ENCODE measurements at regions not wholly inside any gene's neighbourhood (a gene's known extent, or its start where the extent isn't known, plus 50 kb on each side); places are given as distances from the start of the nearest gene placed in this dataset.
"Not testable (repeated sequence)": the region's sequence is repeated elsewhere in the genome, so short reads cannot be mapped to it uniquely, and the experiment has no call there.

DNA sequence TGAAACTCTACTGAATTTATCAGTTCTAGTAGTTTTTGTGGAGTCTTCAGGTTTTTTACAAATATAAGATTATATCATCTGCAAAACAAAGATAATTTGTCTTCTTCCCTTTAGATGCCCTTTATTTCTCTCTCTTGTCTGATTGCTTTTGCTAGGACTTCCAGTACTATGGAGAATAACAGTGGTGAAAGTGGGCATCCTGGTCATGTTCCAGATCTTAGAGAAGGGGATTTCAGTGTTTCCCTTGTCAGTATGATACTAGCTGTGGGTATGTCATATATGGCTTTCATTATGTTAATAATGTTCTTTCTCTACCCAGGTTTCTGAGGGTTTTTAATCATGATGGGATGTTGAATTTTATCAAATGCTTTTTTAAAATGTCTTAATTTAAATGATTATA lies 158.1 kb upstream of the TPTE start:
- TF ChIP-seq EZH2phosphoT487 (IDR thresholded peaks at IDR 0.05; ENCODE audit: borderline replicate concordance, low read depth, low read length): not testable (repeated sequence)
- TF ChIP-seq, protein P1, sequence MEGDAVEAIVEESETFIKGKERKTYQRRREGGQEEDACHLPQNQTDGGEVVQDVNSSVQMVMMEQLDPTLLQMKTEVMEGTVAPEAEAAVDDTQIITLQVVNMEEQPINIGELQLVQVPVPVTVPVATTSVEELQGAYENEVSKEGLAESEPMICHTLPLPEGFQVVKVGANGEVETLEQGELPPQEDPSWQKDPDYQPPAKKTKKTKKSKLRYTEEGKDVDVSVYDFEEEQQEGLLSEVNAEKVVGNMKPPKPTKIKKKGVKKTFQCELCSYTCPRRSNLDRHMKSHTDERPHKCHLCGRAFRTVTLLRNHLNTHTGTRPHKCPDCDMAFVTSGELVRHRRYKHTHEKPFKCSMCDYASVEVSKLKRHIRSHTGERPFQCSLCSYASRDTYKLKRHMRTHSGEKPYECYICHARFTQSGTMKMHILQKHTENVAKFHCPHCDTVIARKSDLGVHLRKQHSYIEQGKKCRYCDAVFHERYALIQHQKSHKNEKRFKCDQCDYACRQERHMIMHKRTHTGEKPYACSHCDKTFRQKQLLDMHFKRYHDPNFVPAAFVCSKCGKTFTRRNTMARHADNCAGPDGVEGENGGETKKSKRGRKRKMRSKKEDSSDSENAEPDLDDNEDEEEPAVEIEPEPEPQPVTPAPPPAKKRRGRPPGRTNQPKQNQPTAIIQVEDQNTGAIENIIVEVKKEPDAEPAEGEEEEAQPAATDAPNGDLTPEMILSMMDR (conservative IDR thresholded peaks at IDR 0.05; ENCODE audit: low read length): not testable (repeated sequence)

Data from OCI-LY7 (cell line).